K562 (cell line): ENCODE measurements at regions not wholly inside any gene's neighbourhood (a gene's known extent, or its start where the extent isn't known, plus 50 kb on each side); places are given as distances from the start of the nearest gene placed in this dataset.

ENCODE experiments used
- HDAC6 ChIP-seq: IDR thresholded peaks from 2 replicates; pipeline ENCODE4 v1.6.1; 2012; ENCODE audit warnings: low read depth, mild to moderate bottlenecking, control low read depth, inconsistent platforms, low read length, moderate library complexity
- ZNF12 ChIP-seq: sonication (generic); formaldehyde crosslinking; IDR thresholded peaks from 2 replicates; pipeline ENCODE4 v1.4.0; 2020; ENCODE audit warnings: mild to moderate bottlenecking, missing genetic modification reagents
- ZNF407 ChIP-seq: fragments of 450-650 bp; IDR thresholded peaks from 2 replicates; pipeline ENCODE4 v1.6.1; 2016; ENCODE audit warnings: low read depth

- TF ChIP-seq ZNF407 = no peak
- TF ChIP-seq ZNF12 (CRISPR knock-in tag) = no peak
- no peak for TF ChIP-seq HDAC6
- TF ChIP-seq, all 486 proteins: peak for 0
Measured at GRCh38 chr6:112539355-112539754, 192.2 kb downstream of the RFPL4B start (continued).
